HG03280 (cell line): ENCODE measurements at regions not wholly inside any gene's neighbourhood (a gene's known extent, or its start where the extent isn't known, plus 50 kb on each side); places are given as distances from the start of the nearest gene placed in this dataset.

Source experiments
- ATAC-seq: cut with Tn5 transposase; IDR thresholded peaks from one replicate; pipeline ENCODE4 v1.9.1; 2021; ENCODE audit warnings: mild to moderate bottlenecking, moderate library complexity; ENCODE audit not compliant: unreplicated experiment

DNA sequence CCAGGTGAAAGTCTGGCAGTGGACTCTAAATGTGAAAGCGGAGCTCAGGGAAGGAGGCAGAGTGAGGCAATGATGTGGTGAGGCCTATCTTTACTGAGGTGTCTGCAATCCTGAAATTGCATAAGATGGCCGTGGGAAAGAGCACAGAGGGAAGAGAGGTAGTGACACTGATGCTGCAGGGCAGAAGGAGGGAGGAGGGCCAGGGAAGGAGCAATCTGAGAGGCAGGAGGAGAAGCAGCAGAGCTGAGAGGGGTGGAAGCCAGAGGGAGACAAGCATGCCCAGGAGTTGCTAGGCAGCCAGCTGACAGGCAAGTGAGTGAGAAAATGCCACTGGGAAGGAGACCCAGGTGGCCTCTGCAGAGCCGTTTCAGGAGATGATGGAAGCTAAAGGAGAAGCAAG, 97.4 kb upstream of the CNR1 start:
- no peak for ATAC-seq

DNA sequence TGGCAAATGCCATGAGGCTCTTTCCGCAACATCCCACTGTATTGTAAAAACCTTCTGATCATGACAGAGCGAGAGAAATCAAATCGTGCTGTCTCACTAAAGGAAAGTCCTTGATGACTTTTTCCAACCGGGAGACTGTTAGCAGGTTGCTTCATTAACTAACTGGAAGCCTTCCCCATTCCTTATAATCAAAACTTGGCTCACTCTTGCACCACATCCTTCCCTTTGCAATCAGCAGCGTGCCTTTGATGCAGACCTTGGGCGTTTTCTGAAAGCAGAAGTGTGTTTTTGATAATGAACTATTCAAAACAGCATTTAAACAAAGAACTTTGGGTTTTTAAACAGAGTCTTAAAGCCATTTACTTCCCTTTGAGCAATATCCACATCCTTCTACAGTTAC, 96.2 kb upstream of the CNR1 start:
- no peak for ATAC-seq

DNA sequence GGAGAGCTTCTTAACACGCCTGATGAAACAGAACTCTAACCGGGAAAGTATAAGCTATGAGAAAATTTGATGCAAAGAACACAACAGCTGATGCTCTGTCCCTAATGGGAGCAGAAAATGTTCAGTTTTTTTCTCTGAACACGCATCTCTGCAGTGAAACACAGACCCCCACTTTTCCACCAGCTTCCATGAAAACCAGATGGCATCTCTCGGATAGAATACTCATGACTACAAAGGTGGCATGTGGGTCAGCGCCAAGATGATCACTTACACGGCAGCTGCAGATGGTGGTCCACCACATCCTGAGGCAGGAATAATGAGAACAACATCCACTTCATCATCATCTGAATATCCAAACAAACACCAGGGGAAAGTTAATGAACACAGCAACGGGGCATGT, 85.2 kb upstream of the CNR1 start:
- ATAC-seq = no peak

DNA sequence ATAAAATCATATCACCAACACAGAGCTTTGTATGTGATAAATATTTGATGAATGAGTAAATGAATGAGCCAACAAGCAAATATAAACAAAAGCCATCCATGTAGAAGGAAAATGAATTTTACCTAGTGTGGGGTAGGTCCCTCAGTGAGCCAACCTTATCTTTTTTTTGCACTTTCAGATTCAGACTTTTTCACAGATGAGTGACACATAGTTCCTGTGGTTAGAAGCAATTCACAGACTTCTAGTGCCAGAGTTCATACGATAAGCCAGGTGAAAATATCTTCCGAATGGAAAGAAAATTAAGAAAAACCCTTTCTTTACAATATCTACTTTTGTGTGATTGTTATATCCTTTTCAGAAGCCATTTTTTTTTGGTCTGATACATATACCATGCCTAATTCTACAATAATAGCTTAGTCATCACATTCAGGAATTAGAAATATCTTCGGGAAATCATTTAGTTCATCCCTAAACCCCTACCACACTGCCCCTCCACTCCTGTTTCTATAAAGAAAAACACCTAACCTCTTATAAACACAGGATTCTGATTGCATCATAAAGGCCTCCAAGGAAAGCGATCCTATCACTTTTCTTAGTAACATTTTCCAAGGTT, 82.7 kb upstream of the CNR1 start:
- ATAC-seq = no peak

DNA sequence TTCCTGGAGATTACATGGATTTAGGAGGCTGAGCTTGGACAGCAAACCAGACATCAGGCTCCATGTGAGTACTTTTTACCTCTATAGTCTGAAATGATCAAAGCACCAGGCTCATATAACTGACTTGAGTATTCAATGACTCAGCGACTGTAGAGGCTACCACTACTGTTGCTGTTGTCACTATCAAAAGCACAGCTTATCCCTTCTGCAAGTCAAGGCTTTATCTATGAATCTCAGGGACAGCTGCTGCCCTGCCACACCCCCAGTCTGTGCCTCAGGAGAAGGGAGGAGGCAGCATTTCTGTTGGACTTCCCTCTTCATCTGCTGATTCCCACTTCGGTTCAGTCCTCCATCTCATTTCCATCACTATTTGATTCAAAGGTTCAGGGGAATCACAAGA, 80.5 kb upstream of the CNR1 start:
- ATAC-seq = no peak

DNA sequence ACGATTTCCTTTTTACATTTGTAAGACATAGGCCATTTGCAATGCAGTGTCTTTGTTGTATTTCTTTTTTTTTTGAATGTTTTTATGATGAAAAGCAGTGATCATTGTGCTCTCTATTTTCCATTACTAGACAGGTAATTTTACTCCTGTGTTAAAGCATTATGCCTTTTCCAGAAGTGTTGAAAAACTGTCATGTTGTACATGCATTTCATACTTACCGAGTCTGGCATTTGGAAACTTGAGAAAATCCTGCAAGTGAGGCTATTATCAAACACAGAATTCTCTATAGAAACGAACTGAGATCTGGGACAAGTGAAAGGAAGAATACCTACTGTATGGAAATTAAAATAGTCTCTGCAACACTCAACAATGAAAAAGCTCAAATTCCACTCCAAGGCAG, 78.6 kb upstream of the CNR1 start:
- ATAC-seq = no peak

DNA sequence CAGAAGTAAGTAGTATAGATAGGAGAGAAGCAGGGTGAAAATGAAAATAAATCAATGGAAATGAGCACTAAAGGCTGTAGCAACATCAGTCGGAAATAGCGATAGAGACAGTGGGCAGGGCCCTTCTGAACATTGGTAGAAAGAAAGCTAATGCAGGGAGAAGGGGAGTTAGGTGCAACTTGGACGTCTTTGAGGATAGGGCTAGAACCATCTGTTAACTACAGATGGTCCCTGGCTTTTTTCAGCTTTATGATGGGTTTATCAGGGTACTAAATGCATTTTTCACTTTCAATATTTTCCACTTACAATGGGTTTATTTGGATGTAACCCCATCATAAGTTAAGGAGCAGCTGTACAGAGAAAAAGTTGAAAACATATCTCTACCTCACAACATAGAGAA, 72.8 kb upstream of the CNR1 start:
- ATAC-seq = no peak

DNA sequence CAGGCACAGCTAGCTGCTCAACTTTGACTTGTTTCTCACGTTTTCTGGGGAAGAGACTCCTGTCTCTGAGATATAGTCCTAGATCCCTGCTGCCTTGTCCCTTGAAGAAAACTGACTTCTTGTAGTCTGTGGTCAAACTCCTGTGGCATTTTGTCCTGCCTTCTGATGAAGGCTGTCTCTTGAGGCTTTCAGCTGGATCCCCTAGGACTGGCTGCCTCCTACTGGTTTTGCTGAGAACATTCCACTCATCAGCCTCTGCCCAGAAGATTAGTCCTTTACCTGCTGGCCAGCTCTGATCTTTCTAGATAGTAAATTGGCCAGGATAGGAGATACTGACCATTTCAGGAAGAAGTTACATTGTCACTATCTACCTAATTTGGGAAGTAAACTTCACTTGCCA, 71.9 kb upstream of the CNR1 start:
- ATAC-seq = no peak

DNA sequence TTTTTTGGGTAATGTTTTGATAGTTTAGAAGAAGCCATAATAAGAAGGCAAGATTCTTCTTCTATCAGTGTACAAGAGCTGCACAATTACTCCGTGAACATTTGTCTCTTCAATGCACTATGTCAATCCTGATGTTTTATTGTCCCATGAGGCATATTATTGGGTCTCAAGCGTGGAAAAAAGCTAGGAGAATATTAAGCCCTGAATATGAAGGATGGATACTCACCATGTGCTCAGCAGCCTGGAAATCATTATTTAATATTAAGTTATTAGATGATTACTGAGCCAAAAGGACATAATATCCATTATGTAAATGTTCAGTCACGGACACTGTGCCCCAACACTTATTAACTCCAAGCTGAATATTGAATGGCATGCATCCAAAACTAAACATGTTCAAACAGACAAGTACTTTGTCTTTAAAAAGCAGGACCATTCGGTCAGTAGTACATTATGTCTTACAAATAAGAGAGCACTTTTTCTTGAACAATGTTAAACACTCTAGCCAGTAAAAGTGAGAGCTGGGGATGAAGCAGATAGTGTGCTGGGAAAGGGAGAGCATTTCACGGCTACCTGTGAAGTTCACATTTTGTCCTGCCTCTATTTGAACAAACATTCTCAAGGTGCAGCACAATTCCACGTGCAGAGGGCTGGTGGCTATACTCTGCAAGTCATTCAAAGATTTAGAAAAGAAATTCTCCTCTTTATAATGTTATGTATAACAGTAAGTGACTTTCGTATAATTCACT, 70.6 kb upstream of the CNR1 start:
- ATAC-seq = no peak

DNA sequence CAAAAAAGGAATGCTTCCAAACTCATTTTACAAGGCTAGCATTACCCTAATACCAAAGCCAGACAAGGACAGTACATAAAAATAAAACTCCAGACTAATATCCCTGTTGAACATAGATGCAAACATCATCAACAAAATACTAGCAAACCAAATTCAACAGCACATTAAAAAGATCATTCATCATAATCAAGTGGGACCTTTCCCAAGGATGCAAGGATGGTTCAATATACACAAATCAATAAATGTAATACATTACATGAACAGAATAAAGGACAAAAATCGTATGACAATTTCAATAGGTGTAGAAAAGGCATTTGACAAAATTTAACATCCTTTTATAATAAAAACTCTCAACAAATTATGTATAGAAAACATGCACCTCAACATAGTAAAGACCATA, 66.6 kb upstream of the CNR1 start:
- no peak for ATAC-seq

DNA sequence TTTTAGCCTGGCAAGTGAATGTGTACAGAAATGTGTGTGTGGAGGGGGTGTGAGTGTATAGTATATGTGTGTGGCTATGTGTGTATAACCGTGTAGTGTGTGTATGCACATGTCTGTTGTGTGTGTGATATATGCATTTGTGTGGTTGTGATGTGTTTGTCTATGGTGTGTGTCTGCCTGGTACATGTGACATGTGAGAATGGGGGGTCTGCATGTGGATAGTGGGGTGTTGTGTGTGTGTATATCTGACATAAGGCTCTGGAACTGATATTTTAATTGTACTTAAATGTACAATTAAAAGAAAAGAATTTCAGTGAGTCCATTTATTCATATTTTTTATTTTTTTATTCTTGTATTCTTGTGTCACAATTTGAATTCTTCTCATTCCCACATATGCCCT, 57.2 kb upstream of the CNR1 start:
- ATAC-seq = no peak

DNA sequence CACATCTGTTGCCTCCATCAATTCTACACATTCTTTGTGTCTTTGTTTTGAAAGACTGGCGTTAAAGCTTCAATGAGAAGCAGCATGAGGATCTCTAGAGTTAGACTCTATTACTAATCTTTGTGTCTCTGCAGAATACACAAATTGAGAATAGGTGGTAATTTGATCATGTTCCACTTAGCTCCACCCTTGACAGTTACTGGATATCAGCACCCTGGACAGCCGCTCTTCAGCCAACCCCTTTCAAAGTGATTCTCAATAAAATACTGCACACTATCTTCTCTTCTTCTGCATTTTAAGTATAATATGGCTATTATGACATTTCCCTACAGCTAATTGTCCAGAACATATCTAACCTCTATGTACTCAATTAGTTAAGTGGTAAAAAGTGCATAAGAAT, 54.3 kb upstream of the CNR1 start:
- ATAC-seq = no peak

DNA sequence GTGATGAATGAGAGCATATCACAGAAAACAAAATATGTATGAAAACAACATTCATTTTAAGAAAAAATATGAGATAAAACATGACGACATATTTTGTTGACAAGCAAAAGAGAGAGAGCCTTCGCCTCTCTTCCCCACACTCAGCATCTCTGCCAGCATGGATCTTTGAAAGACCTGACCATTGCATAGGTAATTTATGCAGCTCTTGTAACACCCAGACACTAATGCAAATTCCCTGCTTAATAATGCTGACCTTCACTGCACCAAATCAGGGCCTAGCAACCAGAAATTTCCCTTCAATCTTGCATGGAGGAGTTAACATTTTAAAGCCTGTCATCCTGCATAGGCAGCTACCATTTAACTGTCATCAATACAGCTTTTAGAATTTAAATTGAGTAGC, 50.0 kb upstream of the CNR1 start:
- ATAC-seq = no peak
